Ovary (tissue), 7 donors: ENCODE measurements at regions not wholly inside any gene's neighbourhood (a gene's known extent, or its start where the extent isn't known, plus 50 kb on each side); places are given as distances from the start of the nearest gene placed in this dataset.
"Not testable (repeated sequence)": the region's sequence is repeated elsewhere in the genome, so short reads cannot be mapped to it uniquely, and the experiment has no call there.

ENCODE experiments used
- DNase-seq, 5 donors: peaks; one replicate each; pipeline ENCODE4 v3.0.0-alpha.2; 2019 to 2020
- H3K27ac ChIP-seq, 2 donors: fragments of 200-600 bp; one replicate each; pipeline versions ENCODE4 v1.5.1 to v1.8.0; 2019 to 2022
- H3K27me3 ChIP-seq: fragments of 200-600 bp; one replicate; pipeline ENCODE4 v1.8.0; 2022
- H3K36me3 ChIP-seq: fragments of 200-600 bp; sonication (generic); one replicate; pipeline ENCODE4 v1.5.1; 2019
- H3K4me1 ChIP-seq: one replicate; pipeline ENCODE4 v1.8.1; 2013; ENCODE audit warnings: mild to moderate bottlenecking, moderate library complexity; ENCODE audit not compliant: insufficient read depth
- H3K4me3 ChIP-seq: fragments of 200-600 bp; sonication (generic); one replicate; pipeline ENCODE4 v1.5.1; 2017
- H3K9me3 ChIP-seq, 2 donors: fragments of 200-600 bp in 1 of 2; sonication (generic) in 1 of 2; one replicate each; pipeline versions ENCODE4 v1.5.1 to v1.8.1; 2013 to 2019; ENCODE audit warnings: mild to moderate bottlenecking in 1 of 2, moderate library complexity in 1 of 2
- CTCF ChIP-seq, 3 donors: fragments of 450-650 bp in 2 of 3; fragments of 200-600 bp in 1 of 3; IDR thresholded peaks; one replicate each; pipeline versions ENCODE4 v1.5.1 to v1.8.0; 2016 to 2022; ENCODE audit warnings: antibody characterized with exemption in 3 of 3, mild to moderate bottlenecking in 1 of 3
- EP300 ChIP-seq: sonication (generic); formaldehyde crosslinking; IDR thresholded peaks from one replicate; pipeline ENCODE4 v1.6.1; 2017; ENCODE audit warnings: antibody characterized with exemption
- POLR2A ChIP-seq: fragments of 450-650 bp; IDR thresholded peaks from one replicate; pipeline ENCODE4 v1.6.1; 2017; ENCODE audit warnings: antibody characterized with exemption, mild to moderate bottlenecking, moderate library complexity
- WGBS, 3 donors: extraction: QIAGEN DNeasy Blood & Tissue Kit in 1 of 3; methylation state at CpG; one replicate each; pipeline versions ENCODE4 v1.1.5 to v1.1.7; 2013 to 2017; 5-methylcytosine and 5-hydroxymethylcytosine counted together
- intact Hi-C, 4 donors: fragments of 100-400 bp; cut with DNase I; formaldehyde crosslinking; loops; one replicate each; pipeline versions ENCODE4 v1.11.0 to v1.15.1; 2022 to 2023
- donor health status: DM: no; HTN: no; CAD: no; lungs with moderate emphysema.
- donor health status: DM: no; HTN: no; CAD: no.
- donor health status: Bipolar disorder and iron deficiency.
- donor health status: DM: no; HTN: no; CAD: no.
- donor health status: DM: yes; HTN: yes; CAD: no.

- H3K4me1 ChIP-seq, result no peaks in the 10 kb centered on the region
- TF ChIP-seq POLR2A, result no peak
- H3K27me3 ChIP-seq, result no peaks in the 10 kb centered on the region
- no peaks in the 10 kb centered on the region for H3K9me3 ChIP-seq
- no peak overlapping the region for H3K27ac ChIP-seq
- H3K36me3 ChIP-seq, result no peaks in the 10 kb centered on the region
- no peak for DNase-seq
- H3K4me3 ChIP-seq, result no peak overlapping the region
- intact Hi-C loops, result no loop called here
Measured at GRCh38 chr2:7557376-7557775, 640.2 kb downstream of the RNF144A start.

DNA sequence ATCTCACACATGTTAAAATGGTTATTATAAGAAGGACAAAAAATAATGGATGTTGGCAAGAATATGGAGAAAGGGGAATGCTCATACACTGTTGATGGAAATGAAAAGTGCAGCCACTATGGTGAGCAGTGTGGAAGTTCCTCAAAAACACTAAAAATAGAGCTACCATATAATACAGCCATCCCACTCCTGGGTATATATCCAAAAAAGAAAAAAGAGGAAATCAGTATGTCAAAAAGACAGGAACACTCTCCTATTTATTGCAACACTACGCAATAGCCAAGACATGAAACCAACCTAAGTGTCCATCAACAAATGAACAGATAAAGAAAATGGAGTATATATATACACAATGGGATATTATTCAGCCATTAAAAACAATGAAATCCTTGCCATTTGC lies 642.6 kb downstream of the RNF144A start:
- no peaks in the 10 kb centered on the region for H3K27me3 ChIP-seq
- 96 to 100% (median 98%) methylated on average over 1 of the region's 1 CpG for WGBS, 3 donors
- TF ChIP-seq POLR2A (no peak), CTCF (IDR thresholded peaks at IDR 0.05) (no peak), EP300 (no peak)
- no peak overlapping the region for H3K4me3 ChIP-seq
- H3K27ac ChIP-seq, result no peak overlapping the region
- no peak for DNase-seq
- H3K4me1 ChIP-seq, result no peaks in the 10 kb centered on the region
- H3K36me3 ChIP-seq, result no peaks in the 10 kb centered on the region
- no peaks in the 10 kb centered on the region for H3K9me3 ChIP-seq
- intact Hi-C loops, result no loop called here

DNA sequence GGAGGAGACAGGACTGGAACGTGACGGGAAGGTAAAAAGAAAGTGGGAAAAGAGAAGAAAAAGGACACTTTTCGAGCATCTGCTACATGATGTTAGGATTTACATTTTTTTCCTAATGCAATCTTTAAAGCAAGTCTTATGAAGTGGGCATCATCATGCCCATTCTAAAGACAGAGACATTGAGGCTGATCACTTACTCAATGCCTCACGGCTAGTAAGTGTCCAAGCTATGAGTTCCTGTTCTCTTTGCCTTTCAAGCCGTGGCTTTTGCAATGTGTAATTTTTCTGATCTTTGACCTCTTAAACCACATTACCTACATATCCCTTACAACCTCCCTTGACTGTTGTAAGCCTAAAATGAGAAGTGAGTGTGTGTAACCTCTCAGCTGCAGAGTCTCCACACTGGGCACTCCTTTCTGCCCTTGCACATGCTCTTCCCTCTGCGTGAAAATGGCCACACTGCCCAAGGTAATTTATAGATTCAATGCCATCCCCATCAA lies 649.2 kb downstream of the RNF144A start:
- H3K4me1 ChIP-seq, result no peaks in the 10 kb centered on the region
- no peaks in the 10 kb centered on the region for H3K9me3 ChIP-seq
- no peak for DNase-seq
- H3K27me3 ChIP-seq, result no peaks in the 10 kb centered on the region
- 85 to 90% (median 88%) methylated on average over 6 of the region's 6 CpGs for WGBS, 3 donors
- no peak overlapping the region for H3K4me3 ChIP-seq
- intact Hi-C loops, result no loop called here
- TF ChIP-seq POLR2A, result no peak
- no peak overlapping the region for H3K27ac ChIP-seq
- no peaks in the 10 kb centered on the region for H3K36me3 ChIP-seq

- WGBS, 3 donors, result 54 to 65% (median 64%) methylated on average over 2 of the region's 2 CpGs
- DNase-seq, H3K27ac ChIP-seq, intact Hi-C loops, H3K4me1 ChIP-seq, H3K4me3 ChIP-seq, H3K27me3 ChIP-seq, H3K9me3 ChIP-seq, H3K36me3 ChIP-seq: not testable (repeated sequence)
Measured at GRCh38 chr2:7567116-7567515, 649.9 kb downstream of the RNF144A start.

GRCh38 chr2:7567646-7568045 lies 650.4 kb downstream of the RNF144A start:
- TF ChIP-seq POLR2A, result no peak
- TF ChIP-seq EP300, result no peak
- TF ChIP-seq CTCF (IDR thresholded peaks at IDR 0.05), result no peak
- Histone ChIP-seq H3K27ac (no peak overlapping the region), H3K4me1 (no peaks in the 10 kb centered on the region), H3K9me3 (no peaks in the 10 kb centered on the region), H3K27me3 (no peaks in the 10 kb centered on the region), H3K36me3 (no peaks in the 10 kb centered on the region), H3K4me3 (no peak overlapping the region)
- WGBS, 3 donors, result 64 to 76% (median 74%) methylated on average over 4 of the region's 4 CpGs
- intact Hi-C loops, result no loop called here
- DNase-seq, result no peak

DNA sequence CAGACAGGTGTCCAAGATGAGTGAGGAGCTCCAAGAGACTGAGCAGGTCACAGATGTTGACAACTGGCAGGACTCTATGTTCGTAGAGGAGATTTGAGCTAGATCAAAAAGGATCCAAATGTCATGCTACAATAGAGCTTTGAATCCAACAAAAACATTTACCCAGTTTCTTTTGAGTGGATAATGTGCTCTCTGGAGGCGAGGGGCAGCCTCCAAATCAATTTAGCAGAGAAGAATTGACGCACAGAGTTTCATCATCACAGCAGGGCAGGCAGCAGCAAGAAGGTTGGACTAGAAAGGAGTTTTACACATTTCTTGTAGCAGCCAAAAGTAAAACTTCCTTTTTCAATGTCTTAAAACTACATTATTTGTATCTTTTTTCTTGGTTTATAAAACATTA lies 653.0 kb downstream of the RNF144A start:
- intact Hi-C loops, result loop anchor here in 1 of 4 donors (5.0 kb wide), 2 partner anchors 282 to 722 kb away; no protein-coding TSS in a partner anchor
- no peak overlapping the region for H3K4me3 ChIP-seq
- H3K4me1 ChIP-seq, result no peaks in the 10 kb centered on the region
- WGBS, 3 donors, result 67 to 80% (median 69%) methylated on average over 3 of the region's 3 CpGs
- H3K36me3 ChIP-seq, result no peaks in the 10 kb centered on the region
- H3K27ac ChIP-seq, result no peak overlapping the region
- no peaks in the 10 kb centered on the region for H3K27me3 ChIP-seq
- no peak for DNase-seq
- no peaks in the 10 kb centered on the region for H3K9me3 ChIP-seq
- TF ChIP-seq CTCF (IDR thresholded peaks at IDR 0.05), result no peak
- no peak for TF ChIP-seq EP300
- TF ChIP-seq POLR2A, result no peak
